GM18873 (cell line): ENCODE measurements at regions not wholly inside any gene's neighbourhood (a gene's known extent, or its start where the extent isn't known, plus 50 kb on each side); places are given as distances from the start of the nearest gene placed in this dataset.

ENCODE experiments used
- ATAC-seq: cut with Tn5 transposase; IDR thresholded peaks from one replicate; pipeline ENCODE4 v1.9.1; 2021; ENCODE audit warnings: mild to moderate bottlenecking, moderate library complexity, moderate number of reproducible peaks; ENCODE audit not compliant: unreplicated experiment, low FRiP score

- ATAC-seq: no peak
Observed at GRCh38 chr2:516944-517343, 160.3 kb downstream of the TMEM18 start.

- ATAC-seq: no peak
Observed at GRCh38 chr2:516131-516530, 161.1 kb downstream of the TMEM18 start.

GRCh38 chr2:515441-516127 is 161.6 kb downstream of the TMEM18 start:
- no peak for ATAC-seq

GRCh38 chr2:513981-514706 is 163.1 kb downstream of the TMEM18 start:
- ATAC-seq: no peak

GRCh38 chr2:510839-511238 is 166.4 kb downstream of the TMEM18 start:
- no peak for ATAC-seq

- ATAC-seq: no peak
Observed at GRCh38 chr2:509888-510287, 167.3 kb downstream of the TMEM18 start.

GRCh38 chr2:508121-508520 is 169.1 kb downstream of the TMEM18 start:
- ATAC-seq: no peak

- ATAC-seq: no peak
Observed at GRCh38 chr2:506866-507265, 170.3 kb downstream of the TMEM18 start.

- ATAC-seq: no peak
Observed at GRCh38 chr2:506451-506850, 170.8 kb downstream of the TMEM18 start.

- no peak for ATAC-seq
Observed at GRCh38 chr2:505941-506340, 171.3 kb downstream of the TMEM18 start.

- no peak for ATAC-seq
Observed at GRCh38 chr2:503288-503999, 173.8 kb downstream of the TMEM18 start.

- ATAC-seq: no peak
Observed at GRCh38 chr2:502831-503230, 174.4 kb downstream of the TMEM18 start.

- ATAC-seq: no peak
Observed at GRCh38 chr2:501667-502066, 175.5 kb downstream of the TMEM18 start.

GRCh38 chr2:501130-501529 is 176.1 kb downstream of the TMEM18 start:
- ATAC-seq: no peak

- ATAC-seq: no peak
Observed at GRCh38 chr2:499726-500125, 177.5 kb downstream of the TMEM18 start.

- ATAC-seq: no peak
Observed at GRCh38 chr2:498493-499178, 178.6 kb downstream of the TMEM18 start.

GRCh38 chr2:497770-498492 is 179.3 kb downstream of the TMEM18 start:
- no peak for ATAC-seq

- no peak for ATAC-seq
Observed at GRCh38 chr2:496729-497128, 180.5 kb downstream of the TMEM18 start.

GRCh38 chr2:495745-496275 is 181.4 kb downstream of the TMEM18 start:
- ATAC-seq: no peak

- ATAC-seq: no peak
Observed at GRCh38 chr2:494853-495252, 182.4 kb downstream of the TMEM18 start.
